ENCODE measurements at regions not wholly inside any gene's neighbourhood (a gene's known extent, or its start where the extent isn't known, plus 50 kb on each side); places are given as distances from the start of the nearest gene placed in this dataset.

DNA sequence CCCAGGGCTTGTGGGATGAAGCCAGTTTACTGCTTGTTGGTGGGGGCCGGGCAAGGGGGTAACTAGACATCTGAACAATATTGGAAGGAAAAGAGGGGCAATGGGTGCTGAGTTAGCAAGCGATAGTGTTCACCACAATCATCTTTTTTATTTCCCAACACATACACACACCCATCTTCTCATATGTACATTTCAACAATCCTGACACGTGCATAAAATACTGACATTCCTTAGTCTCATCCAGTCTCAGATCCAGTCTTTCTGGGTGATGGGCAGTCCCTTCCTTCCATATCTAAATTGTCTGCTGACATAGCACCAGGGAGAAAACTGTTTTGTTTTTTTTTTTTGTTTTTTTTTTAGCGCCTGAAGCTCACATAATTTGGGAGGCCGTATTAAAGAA lies 333.6 kb upstream of the TRPC7 start:
- DNase-seq (ENCODE audit: low read depth in 4 of 4, low spot score in 1 of 4) = no peak

DNA sequence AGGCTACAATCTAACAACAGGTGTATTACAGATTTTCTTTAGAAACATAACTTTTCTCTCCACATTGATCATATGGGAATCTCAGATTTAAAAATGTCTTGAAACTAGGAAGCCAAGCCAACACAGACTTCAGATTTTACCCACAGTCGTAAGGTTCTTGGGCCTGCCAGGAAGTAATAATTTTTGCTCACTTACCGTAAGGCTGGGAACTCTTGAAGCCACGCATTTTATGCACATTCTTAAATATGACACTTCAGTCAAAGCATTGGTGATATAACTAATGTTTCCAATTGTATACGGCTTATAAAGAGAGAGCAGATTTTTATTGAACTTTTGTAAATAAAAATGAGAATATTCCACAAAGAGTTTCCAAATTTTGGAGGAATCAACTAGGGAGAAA lies 328.9 kb upstream of the TRPC7 start:
- DNase-seq (ENCODE audit: low read depth in 4 of 4, low spot score in 1 of 4) = no peak

DNA sequence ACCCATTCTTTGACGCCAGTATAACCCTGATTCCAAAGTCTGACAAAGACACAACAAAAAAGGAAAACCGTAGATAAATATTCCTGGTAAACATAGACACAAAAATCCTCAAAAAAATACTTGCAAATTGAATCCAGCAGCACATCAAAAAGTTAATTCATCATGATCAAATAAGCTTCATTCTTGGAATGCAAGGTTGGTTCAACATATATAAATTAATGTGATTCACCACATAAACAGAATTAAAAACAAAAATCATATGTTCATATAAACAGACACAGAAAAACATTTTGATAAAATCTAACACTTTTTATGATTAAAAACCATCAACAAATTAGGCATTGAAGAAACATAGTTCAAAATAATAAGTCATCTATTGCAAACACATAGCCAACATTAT lies 324.2 kb upstream of the TRPC7 start:
- DNase-seq (ENCODE audit: low read depth in 4 of 4, low spot score in 1 of 4) = no peak

DNA sequence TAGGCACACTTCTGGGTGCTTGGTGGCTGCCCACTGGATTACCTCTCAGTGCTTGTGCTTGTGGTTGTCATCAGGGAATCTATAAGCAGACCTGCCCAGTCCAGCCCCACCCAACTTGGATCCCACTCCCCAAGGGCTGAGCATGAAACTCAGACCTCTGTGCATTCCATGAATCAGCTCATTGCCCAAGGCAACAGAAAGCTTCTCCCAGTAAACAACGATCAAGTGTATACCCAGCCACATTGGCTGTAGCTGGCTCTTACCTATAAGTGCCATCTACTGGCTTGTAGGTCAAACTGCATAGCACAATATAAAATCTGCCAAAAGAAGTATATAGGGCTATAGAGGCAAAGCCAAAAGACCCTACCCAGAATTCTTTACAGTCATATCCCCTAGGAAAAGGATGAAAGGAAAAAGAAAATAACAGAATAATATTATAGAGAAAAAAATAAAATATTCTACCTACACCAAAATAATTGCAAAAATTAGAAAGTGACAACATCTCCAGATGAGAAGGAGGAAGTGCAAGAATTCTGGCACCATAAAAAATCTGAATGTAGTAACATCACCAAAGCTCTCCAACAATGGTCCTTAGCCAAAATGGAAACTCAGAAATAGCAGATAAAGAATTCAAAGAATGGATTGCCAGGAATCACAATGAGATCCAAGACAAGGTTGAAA lies 321.0 kb upstream of the TRPC7 start:
- DNase-seq (ENCODE audit: low read depth in 4 of 4, low spot score in 1 of 4) = no peak

DNA sequence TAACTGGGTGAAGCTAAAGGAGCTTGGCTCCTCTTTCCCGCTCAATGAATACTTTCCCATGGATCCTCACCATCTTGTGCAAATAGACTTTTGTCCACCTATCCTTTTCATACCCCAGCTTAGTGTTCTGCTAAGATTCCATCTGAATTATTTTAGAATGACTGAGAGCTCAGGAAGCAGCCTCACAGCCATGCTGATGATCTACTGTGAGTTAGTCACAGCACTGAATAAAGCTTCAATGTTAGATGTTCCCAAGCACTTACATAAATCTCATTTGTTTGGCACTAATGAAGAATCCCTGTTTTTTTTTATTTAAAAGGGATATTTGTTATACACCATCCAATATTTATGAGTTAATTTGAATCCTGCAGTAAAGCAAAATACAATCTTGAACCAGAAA lies 317.6 kb upstream of the TRPC7 start:
- DNase-seq (ENCODE audit: low read depth in 4 of 4, low spot score in 1 of 4) = no peak

DNA sequence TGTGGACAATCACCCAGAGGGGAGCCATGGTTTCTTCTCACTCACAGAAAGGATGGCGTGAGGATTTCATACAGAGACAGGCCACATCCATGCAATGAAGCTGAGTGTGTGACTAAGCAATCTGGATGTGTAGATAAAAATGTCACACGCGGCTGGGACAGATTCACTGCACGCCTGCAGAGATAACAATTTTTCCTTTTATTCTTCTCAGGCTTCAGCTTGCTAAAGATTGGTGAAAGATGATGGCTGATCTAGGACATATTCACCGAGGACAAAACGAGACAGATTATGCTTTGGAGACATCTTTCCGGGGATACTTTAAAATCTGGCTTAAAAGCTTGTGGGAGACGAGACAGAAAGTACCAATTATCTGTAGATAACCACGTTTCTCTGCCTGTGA lies 313.9 kb upstream of the TRPC7 start:
- no peak for DNase-seq (ENCODE audit: low read depth in 4 of 4, low spot score in 1 of 4)

DNA sequence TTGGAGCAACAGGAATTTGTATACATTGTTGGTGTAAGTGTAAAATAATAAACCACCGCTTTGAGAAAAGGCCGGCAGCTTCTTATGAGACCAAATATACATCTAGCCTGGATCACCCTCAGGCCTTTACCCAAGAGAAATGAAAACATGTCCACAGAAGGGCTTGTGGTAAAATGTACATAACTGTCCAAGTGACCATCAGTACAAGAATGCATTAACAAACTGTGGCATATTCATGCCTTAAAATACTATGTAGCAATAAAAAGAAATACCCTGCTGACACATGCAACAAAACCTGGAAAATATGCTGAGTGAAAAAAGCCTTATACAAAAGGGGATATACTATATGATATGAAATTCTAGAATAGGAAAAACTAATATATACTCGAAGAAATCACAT lies 311.9 kb upstream of the TRPC7 start:
- DNase-seq (ENCODE audit: low read depth in 4 of 4, low spot score in 1 of 4) = no peak

DNA sequence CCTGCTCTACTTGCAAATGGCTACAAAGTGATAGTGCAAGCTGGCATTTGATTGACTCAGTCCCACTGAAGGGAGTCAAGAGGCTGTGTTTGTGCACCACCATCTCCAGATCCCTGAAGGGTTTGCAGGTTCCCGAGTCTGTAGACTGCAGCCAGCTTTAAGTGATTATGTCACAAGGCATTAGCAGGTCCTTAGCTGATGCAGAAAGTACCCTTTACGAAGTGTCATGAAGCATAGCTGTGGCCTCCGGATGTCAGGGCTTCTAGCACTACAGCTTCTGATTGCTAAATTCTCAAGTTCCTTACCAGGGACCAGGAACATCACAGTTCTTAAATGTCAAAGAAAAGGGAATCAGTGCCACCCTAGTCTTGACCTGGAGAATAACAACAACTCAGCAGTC lies 311.3 kb upstream of the TRPC7 start:
- DNase-seq (ENCODE audit: low read depth in 4 of 4, low spot score in 1 of 4) = no peak

DNA sequence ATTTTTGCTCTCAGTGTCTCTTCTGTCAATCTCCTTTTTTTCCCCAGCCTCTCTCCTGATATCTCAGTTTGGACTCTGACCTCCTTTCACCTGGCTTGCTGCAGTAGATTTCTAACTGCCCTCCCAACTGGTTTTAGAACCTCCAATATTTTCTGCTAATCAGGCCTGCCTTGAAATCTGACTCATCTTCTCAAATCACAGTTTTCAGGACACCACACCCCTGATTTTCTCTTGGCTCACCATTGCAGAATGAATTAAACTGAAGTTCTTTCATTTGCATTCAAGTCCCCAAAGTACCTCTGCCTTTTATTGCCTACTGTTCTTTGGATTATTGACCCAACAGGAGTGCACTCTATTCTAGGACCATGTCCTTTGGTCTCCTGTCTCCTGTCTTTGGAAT lies 310.4 kb upstream of the TRPC7 start:
- DNase-seq (ENCODE audit: low read depth in 4 of 4, low spot score in 1 of 4) = no peak

DNA sequence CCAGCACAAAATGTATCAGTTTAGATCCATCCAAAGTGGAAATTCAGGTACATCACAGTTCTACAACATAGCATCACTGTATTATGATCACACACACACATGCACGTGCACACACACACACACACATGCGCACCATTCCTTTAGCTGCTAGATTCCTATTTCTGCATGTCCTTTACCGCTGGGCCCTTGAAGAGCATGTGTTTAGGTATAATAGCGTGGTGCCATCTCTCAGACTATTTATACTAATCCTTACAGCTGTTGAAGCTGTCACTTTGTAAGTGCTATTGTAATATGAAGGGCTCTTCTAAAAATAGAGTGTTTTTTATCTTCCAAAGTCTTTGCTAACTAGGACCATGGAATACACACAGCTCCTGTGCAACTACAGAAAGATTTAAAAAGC lies 308.8 kb upstream of the TRPC7 start:
- no peak for DNase-seq (ENCODE audit: low read depth in 4 of 4, low spot score in 1 of 4)

DNA sequence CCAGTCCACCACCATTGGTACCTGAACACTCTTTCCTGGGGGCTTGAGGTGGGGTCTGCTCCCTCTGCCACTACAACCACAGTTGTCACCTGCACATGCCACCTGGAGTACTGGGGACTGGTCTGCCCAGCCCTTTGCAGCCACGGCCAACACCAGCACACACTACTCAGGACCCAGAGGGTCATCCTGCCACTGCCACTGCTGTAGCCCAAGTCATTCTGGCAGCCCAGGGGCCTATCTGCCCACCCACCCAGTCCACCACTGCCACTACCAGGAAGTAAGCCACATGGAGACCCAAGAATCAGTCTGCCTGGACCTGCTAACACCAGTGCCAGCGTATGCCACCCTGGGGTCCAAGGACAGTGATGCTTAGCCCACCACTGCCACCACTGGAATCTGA lies 302.4 kb upstream of the TRPC7 start:
- no peak for DNase-seq (ENCODE audit: low read depth in 4 of 4, low spot score in 1 of 4)

DNA sequence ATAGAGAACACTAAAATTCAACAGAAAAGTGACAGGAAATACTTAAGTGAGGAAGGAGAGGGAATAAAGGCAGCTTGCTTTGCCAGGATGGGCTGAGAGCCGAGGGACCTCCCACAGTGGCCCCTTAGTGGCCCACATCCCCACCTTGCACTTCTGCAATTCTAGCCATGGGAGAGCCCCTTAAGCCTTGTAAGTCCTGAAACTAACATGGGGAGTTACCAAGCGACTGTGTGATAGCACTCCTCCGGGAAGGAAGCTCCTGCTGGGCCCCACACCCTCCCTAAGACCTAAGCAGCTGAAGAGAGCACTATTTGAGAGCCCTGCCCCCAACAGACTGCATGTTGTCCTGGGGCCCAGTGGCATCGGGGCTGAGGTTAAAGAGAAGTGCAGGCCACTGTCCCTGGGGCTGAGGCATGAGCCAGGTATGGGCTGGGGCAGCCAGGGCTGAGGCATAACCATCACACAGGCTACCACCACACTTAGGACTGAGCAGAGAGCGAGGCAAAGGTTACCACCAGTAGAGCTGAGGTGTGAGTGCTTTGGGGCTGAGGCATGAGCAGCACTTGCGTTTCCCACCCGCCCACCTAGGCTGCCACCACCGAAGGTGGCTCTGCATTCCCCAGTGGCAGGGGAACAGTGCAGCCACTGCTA lies 301.8 kb upstream of the TRPC7 start:
- no peak for DNase-seq (ENCODE audit: low read depth in 4 of 4, low spot score in 1 of 4)

DNA sequence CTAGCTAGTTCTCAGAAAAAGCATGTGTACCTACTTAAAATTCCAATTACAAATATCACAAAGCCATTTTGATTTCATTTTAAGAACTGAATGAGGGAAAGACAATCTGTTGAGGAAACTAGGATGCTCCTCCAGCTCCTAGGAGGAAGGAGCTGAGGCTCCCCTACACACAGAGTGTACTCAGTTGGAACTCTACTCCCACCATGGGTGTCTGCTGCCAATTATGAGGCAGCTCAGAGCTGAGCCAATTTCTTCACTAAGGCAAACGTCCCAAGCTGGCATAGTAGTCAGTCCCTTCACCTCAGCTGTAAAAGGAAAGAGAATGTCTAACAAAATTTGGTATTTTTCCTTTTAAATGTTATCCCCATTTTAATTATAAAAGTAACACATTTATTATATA lies 300.0 kb upstream of the TRPC7 start:
- no peak for DNase-seq (ENCODE audit: low read depth in 4 of 4, low spot score in 1 of 4)

DNA sequence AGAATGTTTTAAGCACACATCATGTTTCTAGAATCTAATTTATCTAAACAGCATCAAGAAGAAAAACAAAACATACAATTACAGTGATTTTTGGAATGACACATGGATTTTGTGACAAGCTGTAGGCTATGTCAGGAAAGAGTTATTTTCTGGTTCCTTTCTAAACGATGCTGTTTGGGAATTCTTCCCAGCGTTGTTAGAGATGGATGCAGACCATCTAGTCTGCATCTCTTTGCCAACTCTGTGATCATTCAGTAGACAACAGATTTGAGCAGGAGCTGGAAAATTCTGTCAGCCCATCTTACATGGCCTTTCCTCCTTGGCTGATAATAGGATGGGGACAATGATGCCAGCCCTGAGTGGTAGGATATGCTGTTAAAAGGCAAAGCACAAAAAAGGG lies 295.7 kb upstream of the TRPC7 start:
- DNase-seq (ENCODE audit: low read depth in 4 of 4, low spot score in 1 of 4) = no peak

DNA sequence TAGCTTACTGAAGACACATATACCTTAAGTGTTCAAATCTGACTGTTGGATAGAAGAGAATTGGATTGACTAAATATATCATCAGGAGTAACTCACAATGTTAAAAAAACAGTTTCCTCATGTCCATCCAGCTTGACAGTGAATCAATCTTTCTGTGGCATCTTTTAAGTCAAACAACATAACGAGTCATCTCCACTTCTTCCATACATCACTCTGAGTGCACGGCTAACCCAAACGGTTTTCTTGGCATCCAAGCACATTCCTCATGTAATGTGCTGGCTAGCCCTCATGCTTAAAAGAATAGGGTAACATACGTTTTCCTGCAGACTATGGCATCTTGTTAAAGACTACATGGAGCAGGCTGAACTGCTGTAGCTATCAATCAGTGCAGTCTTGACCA lies 291.5 kb upstream of the TRPC7 start:
- no peak for DNase-seq (ENCODE audit: low read depth in 4 of 4, low spot score in 1 of 4)

DNA sequence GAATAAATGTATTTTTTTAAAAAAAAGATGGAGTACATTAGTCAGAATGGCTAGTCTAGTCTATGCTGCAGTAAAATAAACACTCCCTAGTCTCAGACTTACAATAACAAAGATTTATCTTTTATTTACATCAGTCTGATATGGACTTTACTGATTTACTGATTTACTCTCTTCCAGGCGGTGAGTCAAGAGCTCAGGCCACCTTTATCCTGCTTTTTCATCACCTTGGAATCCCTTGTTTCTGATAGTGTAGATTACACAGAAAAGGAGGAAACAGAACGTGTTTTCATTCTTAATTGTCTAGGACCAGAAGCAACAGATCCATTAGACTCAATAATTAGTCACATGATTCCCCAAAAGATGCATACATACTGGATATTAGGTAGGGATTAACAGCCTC lies 290.1 kb upstream of the TRPC7 start:
- no peak for DNase-seq (ENCODE audit: low read depth in 4 of 4, low spot score in 1 of 4)

DNA sequence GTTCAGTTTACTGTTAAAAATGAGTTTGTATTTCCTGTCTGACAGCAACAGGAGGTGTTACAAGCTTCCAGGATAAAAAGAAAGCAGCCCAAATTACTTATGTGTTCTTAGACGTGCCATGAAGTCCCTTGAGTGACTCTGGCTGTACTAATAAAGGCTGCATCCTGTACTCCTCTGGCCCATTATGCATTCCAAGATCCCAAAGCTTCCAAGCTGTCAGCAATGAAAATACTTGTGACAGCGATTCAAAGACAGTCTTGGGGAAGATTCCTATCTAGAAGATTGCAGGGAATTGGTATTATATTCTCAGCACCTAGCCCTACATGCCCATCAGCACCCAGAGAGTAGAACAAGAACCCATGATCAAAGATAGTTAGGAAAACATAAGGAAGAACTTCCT lies 281.6 kb upstream of the TRPC7 start:
- no peak for DNase-seq (ENCODE audit: low read depth in 4 of 4, low spot score in 1 of 4)

DNA sequence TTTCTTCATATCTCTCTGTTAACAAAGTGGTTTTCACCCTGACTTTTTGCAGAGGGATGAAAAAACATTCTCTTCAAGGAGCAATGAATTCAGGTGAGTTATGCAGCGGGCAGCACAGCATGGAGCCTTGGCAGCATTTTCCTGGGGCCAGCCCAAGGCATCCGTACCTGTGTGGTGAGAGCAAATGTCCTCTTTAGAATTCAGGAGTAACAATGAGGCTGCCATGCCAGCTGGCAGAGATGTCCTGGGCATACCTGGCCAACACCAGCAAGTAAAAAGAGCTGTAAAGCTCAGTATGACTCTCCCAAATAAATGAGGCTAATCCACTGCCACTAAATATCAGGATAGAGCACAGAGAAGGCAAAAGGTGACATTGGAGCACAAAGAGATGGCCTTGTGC lies 277.6 kb upstream of the TRPC7 start:
- no peak for DNase-seq (ENCODE audit: low read depth in 4 of 4, low spot score in 1 of 4)

DNA sequence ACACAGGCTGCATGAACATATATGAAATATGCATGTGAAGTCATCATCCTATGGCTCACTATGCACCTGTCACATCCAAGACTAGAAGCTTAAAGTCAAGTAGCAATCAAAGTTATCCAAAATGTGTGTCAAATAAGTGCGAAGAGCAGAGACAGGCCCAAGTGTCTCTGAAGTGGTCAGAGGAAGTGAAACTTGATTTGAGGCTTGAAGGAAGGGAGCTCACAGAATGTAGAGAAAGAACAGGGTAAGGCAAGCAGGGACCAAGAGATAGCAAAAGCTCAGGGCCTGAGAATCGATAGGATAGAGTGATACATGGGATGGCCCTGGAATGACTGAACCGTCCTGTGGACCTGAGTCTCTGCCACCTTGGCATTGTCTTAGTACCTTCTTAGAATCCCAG lies 274.3 kb upstream of the TRPC7 start:
- DNase-seq (ENCODE audit: low read depth in 4 of 4, low spot score in 1 of 4) = no peak

DNA sequence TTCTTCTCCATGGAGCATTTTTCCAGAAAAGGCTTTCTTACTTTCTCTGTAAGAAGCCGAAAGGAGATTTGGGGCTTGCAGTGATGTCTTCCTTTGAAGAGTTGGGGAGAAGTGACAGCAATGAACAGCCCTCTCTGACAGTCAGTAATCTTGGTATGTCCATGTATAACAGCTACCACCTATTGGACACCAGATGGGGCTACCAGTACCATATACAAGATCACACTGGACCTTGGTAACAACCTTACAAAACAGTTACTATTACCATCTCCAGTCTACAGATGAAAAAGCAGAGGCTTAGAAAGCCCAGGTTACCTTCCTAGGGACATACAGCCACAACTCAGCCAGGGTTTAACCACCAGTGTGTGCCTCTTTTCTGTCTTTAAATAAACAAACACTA lies 272.7 kb upstream of the TRPC7 start:
- DNase-seq (ENCODE audit: low read depth in 4 of 4, low spot score in 1 of 4) = no peak

DNA sequence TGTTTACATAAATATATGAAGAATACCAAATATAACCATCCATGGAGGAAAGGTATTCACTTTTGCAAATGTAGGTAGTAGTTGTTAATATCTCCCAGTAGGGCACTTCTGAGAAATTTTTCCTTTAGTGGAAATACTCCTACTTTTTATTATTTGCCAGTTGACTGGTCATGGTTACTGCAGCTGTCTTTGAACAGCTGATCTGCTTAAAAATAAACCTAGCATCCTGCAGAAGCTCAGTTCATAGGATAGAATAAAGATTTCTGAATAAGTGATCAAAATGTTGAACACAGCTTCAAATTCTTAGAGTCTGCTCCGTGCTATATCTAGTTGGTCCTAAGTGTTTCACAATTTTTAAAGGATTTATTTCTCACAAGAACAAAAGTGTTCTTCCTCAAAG lies 270.7 kb upstream of the TRPC7 start:
- no peak for DNase-seq (ENCODE audit: low read depth in 4 of 4, low spot score in 1 of 4)

DNA sequence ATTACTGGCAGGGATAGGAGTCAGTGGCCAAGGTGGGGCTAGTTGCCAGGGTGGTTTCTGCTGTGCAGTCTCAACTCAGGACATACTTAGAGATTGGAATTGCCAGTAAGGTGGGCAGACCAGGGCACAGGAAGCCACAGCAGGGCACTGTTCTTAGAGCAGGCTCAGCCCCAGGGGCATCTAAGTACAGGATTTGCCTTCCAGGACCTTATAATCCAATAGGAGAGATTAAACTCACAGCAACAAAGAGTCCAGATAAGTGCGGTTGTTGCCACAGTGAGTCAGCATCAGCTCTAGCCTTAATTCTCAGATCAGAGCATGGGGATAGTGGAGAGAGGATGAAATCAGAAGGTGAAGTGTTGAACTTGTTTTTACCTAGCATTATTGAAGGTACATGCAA lies 265.8 kb upstream of the TRPC7 start:
- DNase-seq (ENCODE audit: low read depth in 4 of 4, low spot score in 1 of 4) = no peak

DNA sequence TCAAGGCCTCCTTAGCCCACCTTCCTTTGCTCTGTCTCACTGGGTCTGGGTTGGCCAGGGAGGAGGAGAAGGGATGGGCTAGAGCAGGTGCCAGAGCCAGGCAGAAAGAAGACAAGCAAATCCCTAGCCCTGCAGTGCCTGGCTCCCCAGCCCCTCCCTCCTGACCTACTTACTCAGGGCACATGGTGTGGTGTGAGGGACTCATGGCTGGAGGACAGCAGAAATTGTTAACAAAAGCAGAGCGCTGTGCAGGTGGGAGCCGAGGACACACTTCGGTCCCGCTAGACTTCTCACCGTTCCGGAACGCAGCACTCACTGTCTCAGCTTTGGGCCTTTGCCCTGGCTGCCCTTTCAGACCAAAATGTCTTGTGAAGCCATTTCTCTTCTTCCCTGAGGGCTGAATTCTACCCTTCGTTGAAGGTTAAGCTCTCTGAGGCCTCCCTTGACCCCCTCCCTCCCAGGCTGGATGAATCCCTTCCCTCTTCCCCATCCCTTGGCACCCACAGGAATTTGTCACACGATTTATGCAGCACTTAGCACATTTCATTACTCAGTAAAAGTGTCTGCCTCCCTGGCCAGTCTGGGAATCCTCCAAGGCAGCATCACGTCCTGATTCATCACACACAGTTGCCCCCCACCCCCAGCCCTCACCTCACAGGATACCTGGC lies 263.9 kb upstream of the TRPC7 start:
- no peak for DNase-seq (ENCODE audit: low read depth in 4 of 4, low spot score in 1 of 4)

All from stimulated activated CD4-positive, alpha-beta T cell treated with anti-CD3 and anti-CD28 coated beads, Interleukin-1b, Interleukin-23, amount 100 ng/mL, for 24 hours (primary cell).